LNCaP clone FGC (cell line): ENCODE measurements at regions not wholly inside any gene's neighbourhood (a gene's known extent, or its start where the extent isn't known, plus 50 kb on each side); places are given as distances from the start of the nearest gene placed in this dataset.
"Not testable (repeated sequence)": the region's sequence is repeated elsewhere in the genome, so short reads cannot be mapped to it uniquely, and the experiment has no call there.

ENCODE experiments used
- DNase-seq: peaks from one replicate; pipeline ENCODE4 v3.0.0-alpha.2; 2011; ENCODE audit warnings: low read depth
- H3K4me3 ChIP-seq: 2 replicates; pipeline ENCODE4 v1.5.1; 2011; ENCODE audit warnings: mild to moderate bottlenecking, low read depth, low read length, control low read depth
- CTCF ChIP-seq: IDR thresholded peaks from 2 replicates; pipeline ENCODE4 v1.5.1; 2012; ENCODE audit warnings: mild to moderate bottlenecking; ENCODE audit not compliant: control insufficient read depth, insufficient read depth; ENCODE audit errors: extremely low read depth

- no peak for DNase-seq
- no peak for TF ChIP-seq CTCF
- H3K4me3 ChIP-seq = no peak overlapping the region
Measured at GRCh38 chr3:89533275-89533674, 425.9 kb downstream of the EPHA3 start.

- DNase-seq, H3K4me3 ChIP-seq: not testable (repeated sequence)
Measured at GRCh38 chr3:89554587-89554986, 447.2 kb downstream of the EPHA3 start.

- no peak for TF ChIP-seq CTCF
Measured at GRCh38 chr3:89558711-89559110, 451.3 kb downstream of the EPHA3 start.

GRCh38 chr3:89560568-89560967, 453.1 kb downstream of the EPHA3 start:
- no peak for DNase-seq
- no peak for TF ChIP-seq CTCF
- no peak overlapping the region for H3K4me3 ChIP-seq

More at GRCh38 chr3:89558711-89559110, 451.3 kb downstream of the EPHA3 start:
- no peak for DNase-seq
- H3K4me3 ChIP-seq = no peak overlapping the region

GRCh38 chr3:89562373-89562772, 455.0 kb downstream of the EPHA3 start:
- no peak overlapping the region for H3K4me3 ChIP-seq
- TF ChIP-seq CTCF = peak; percentile 33
- no peak for DNase-seq

GRCh38 chr3:89565098-89565497, 457.7 kb downstream of the EPHA3 start:
- no peak for DNase-seq
- TF ChIP-seq CTCF = no peak
- H3K4me3 ChIP-seq = no peak overlapping the region

GRCh38 chr3:89570465-89570864, 463.0 kb downstream of the EPHA3 start:
- no peak overlapping the region for H3K4me3 ChIP-seq
- no peak for TF ChIP-seq CTCF
- DNase-seq = no peak
